ENCODE measurements at regions not wholly inside any gene's neighbourhood (a gene's known extent, or its start where the extent isn't known, plus 50 kb on each side); places are given as distances from the start of the nearest gene placed in this dataset.

GRCh38 chr4:24666816-24667477 is 82.6 kb upstream of the DHX15 start:
- no peak for DNase-seq

GRCh38 chr4:24668956-24669355 is 84.6 kb upstream of the DHX15 start:
- no peak for DNase-seq

- no peak for DNase-seq
Observed at GRCh38 chr4:24669751-24670150, 85.4 kb upstream of the DHX15 start.

GRCh38 chr4:24671849-24672248 is 87.5 kb upstream of the DHX15 start:
- DNase-seq: no peak

GRCh38 chr4:24672880-24673279 is 88.5 kb upstream of the DHX15 start:
- DNase-seq: no peak

- no peak for DNase-seq
Observed at GRCh38 chr4:24674279-24674678, 89.9 kb upstream of the DHX15 start.

GRCh38 chr4:24675721-24676389 is 91.5 kb upstream of the DHX15 start:
- DNase-seq: no peak

GRCh38 chr4:24677909-24678308 is 93.6 kb upstream of the DHX15 start:
- DNase-seq: no peak

GRCh38 chr4:24680746-24681448 is 96.5 kb upstream of the DHX15 start:
- no peak for DNase-seq

- no peak for DNase-seq
Observed at GRCh38 chr4:24683116-24683515, 98.8 kb upstream of the DHX15 start.

- peak; percentile 16 for DNase-seq
Observed at GRCh38 chr4:24686866-24687692, 102.7 kb upstream of the DHX15 start.

GRCh38 chr4:24688453-24688852 is 104.1 kb upstream of the DHX15 start:
- DNase-seq: no peak

- DNase-seq: no peak
Observed at GRCh38 chr4:24689212-24689611, 104.9 kb upstream of the DHX15 start.

- DNase-seq: no peak
Observed at GRCh38 chr4:24690436-24690835, 104.9 kb upstream of the SOD3 start.

GRCh38 chr4:24693636-24694035 is 101.7 kb upstream of the SOD3 start:
- DNase-seq: no peak

GRCh38 chr4:24700118-24700517 is 95.3 kb upstream of the SOD3 start:
- DNase-seq: no peak

- DNase-seq: no peak
Observed at GRCh38 chr4:24701683-24702082, 93.7 kb upstream of the SOD3 start.

- no peak for DNase-seq
Observed at GRCh38 chr4:24702281-24702680, 93.1 kb upstream of the SOD3 start.

- no peak for DNase-seq
Observed at GRCh38 chr4:24703298-24703697, 92.1 kb upstream of the SOD3 start.

- no peak for DNase-seq
Observed at GRCh38 chr4:24704149-24704548, 91.2 kb upstream of the SOD3 start.

GRCh38 chr4:24705016-24705753 is 90.2 kb upstream of the SOD3 start:
- no peak for DNase-seq

GRCh38 chr4:24713604-24714003 is 81.8 kb upstream of the SOD3 start:
- no peak for DNase-seq

- no peak for DNase-seq
Observed at GRCh38 chr4:24719615-24720014, 75.8 kb upstream of the SOD3 start.

Measured in NCI-H2029 treated with DMSO at 0.1 percent for 48 hours (cell line).